TTC549 (cell line): ENCODE measurements at regions not wholly inside any gene's neighbourhood (a gene's known extent, or its start where the extent isn't known, plus 50 kb on each side); places are given as distances from the start of the nearest gene placed in this dataset.

ENCODE experiments used
- FAIRE-seq: peaks from 2 replicates; lab custom pipeline; 2012; peaks lifted over from hg19 to GRCh38; lab: Jason Lieb, UNC

GRCh38 chr4:157961229-157961990 lies 211.4 kb downstream of the GASK1B start:
- no peak for FAIRE-seq

GRCh38 chr4:157957905-157958304 lies 214.9 kb downstream of the GASK1B start:
- no peak for FAIRE-seq

GRCh38 chr4:157942017-157942416 lies 230.8 kb downstream of the GASK1B start:
- FAIRE-seq: no peak

- FAIRE-seq: no peak
These were observed 238.7 kb downstream of the GASK1B start for GRCh38 chr4:157934151-157934550.

- FAIRE-seq: no peak
These were observed 239.9 kb downstream of the GASK1B start for GRCh38 chr4:157932936-157933335.

- no peak for FAIRE-seq
These were observed 243.3 kb downstream of the GASK1B start for GRCh38 chr4:157929486-157929885.

- no peak for FAIRE-seq
These were observed 254.6 kb downstream of the GASK1B start for GRCh38 chr4:157918036-157918832.

- FAIRE-seq: no peak
These were observed 260.6 kb downstream of the GASK1B start for GRCh38 chr4:157912212-157912611.

- no peak for FAIRE-seq
These were observed 261.2 kb downstream of the GASK1B start for GRCh38 chr4:157911662-157912061.

- no peak for FAIRE-seq
These were observed 264.1 kb downstream of the GASK1B start for GRCh38 chr4:157908691-157909090.

- no peak for FAIRE-seq
These were observed 264.8 kb downstream of the GASK1B start for GRCh38 chr4:157908031-157908430.

GRCh38 chr4:157907226-157907946 lies 265.4 kb downstream of the GASK1B start:
- no peak for FAIRE-seq

GRCh38 chr4:157898836-157899605 lies 273.8 kb downstream of the GASK1B start:
- no peak for FAIRE-seq

GRCh38 chr4:157897855-157898370 lies 274.9 kb downstream of the GASK1B start:
- no peak for FAIRE-seq

GRCh38 chr4:157896726-157897125 lies 276.1 kb downstream of the GASK1B start:
- no peak for FAIRE-seq

- FAIRE-seq: no peak
These were observed 277.6 kb downstream of the GASK1B start for GRCh38 chr4:157895205-157895604.

GRCh38 chr4:157889788-157890187 lies 283.0 kb downstream of the GASK1B start:
- FAIRE-seq: no peak

- no peak for FAIRE-seq
These were observed 284.5 kb downstream of the GASK1B start for GRCh38 chr4:157888281-157888680.

- no peak for FAIRE-seq
These were observed 285.5 kb downstream of the GASK1B start for GRCh38 chr4:157887316-157887715.

GRCh38 chr4:157886645-157887044 lies 286.2 kb downstream of the GASK1B start:
- FAIRE-seq: no peak

GRCh38 chr4:157885811-157886210 lies 287.0 kb downstream of the GASK1B start:
- no peak for FAIRE-seq

GRCh38 chr4:157882901-157883300 lies 289.9 kb downstream of the GASK1B start:
- FAIRE-seq: no peak
